ENCODE measurements at regions not wholly inside any gene's neighbourhood (a gene's known extent, or its start where the extent isn't known, plus 50 kb on each side); places are given as distances from the start of the nearest gene placed in this dataset.

DNA sequence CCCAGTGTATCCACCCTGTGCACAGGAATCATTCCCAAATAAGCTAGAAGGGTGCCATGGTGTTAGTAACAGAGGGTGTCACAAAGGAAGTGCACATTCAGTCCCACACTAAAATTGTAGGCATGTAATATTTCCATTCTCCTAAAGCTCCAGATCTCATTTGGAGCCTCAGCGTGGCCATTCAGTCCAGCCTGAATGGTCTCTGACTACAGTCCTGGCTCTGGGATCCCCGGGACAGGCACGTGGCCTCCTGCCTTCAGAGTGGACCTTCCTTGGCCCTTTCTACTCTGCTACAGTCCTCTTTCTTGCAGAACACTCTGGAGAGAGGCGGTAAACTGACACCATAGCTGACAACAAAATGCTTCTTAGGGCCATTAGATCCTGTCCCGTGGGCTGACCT lies 243.9 kb downstream of the IRX2 start:
- no peak for DNase-seq (ENCODE audit: low read depth in 4 of 4, low spot score in 2 of 4)

DNA sequence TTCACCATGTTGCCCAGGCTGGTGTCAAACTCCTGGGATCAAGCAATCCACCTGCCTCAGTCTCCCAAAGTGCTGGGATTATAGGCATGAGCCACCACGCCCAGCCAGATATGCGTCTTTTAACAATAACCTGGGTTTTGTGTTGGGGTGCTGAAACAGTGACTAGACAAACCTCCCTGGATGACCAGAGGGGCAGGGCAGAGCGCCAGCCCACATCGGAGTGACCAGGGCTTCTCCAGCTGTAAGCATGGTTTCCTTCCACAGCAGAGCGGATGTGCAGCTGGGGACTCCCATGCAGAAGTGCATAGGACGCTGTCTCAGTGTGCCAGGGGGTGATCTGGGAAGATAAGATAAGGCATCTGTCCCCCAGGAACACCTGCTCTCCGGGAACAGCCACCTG lies 244.9 kb downstream of the IRX2 start:
- no peak for DNase-seq (ENCODE audit: low read depth in 4 of 4, low spot score in 2 of 4)

DNA sequence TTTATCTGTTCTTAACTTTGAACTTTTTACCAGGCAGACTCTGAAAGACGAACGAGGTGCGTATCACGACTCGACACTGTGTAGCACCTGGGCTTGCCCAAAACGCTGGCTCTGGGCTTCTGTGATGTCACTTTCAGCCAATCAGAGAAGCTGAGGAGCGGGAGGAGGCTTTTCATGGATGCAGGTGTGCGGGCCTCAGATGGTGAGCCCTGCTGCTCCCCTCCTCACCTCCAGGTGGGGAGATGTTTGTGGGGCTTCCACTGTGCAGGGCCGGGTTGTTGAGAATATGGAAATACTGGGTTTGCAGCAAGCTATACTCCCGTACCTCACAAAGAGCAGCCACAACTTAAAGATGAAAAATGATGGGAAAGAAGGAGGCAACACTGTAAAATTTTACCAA lies 246.3 kb downstream of the IRX2 start:
- no peak for DNase-seq (ENCODE audit: low read depth in 4 of 4, low spot score in 2 of 4)

DNA sequence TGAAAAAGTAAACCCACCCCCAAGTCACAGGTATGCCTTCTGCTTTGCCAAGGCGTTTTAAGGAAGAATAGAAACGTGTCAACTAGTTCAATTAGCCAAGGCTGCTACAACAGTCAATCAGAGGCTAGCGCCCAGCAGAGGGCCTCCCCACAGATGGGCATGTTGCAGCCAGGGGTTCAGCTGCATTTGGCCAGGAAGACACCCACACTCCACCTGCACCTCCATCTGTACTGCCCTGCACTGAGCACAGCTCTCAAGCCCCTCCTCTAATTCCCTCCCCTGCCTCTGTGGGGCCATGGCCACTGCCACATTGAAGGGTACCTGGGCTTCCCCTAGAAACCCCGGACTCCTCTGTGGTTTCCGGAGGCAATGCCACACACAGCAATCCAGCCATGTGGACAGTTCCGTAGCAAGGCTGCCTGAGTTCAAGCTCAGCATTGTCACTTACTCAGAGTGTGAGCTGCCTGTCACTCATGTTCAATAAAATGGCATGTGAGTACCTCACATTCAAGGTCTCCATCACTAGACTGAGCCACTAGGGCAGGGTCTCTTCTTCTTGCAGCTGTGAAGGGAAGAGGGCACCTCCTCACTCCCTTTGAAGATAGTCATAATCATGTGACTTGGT lies 248.4 kb downstream of the IRX2 start:
- no peak for DNase-seq (ENCODE audit: low read depth in 4 of 4, low spot score in 2 of 4)

DNA sequence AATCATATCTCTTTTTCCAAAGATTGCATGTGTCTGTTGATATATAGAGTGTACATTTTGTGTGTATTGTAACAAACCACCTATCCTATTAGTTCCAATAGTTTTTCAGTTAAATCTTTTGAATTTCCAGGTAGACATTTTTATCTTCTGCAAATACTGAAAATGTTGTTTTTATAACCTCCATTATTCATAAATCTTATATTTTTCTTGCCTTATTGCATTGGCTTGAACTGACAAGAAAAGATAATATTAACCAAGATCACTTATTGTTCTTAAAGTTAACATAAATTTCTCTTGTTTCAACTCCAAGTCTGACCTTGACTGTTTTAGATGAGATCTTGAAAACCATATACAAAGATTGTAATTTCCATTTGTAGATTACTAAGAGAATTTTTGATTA lies 251.6 kb downstream of the IRX2 start:
- DNase-seq (ENCODE audit: low read depth in 4 of 4, low spot score in 2 of 4) = no peak

DNA sequence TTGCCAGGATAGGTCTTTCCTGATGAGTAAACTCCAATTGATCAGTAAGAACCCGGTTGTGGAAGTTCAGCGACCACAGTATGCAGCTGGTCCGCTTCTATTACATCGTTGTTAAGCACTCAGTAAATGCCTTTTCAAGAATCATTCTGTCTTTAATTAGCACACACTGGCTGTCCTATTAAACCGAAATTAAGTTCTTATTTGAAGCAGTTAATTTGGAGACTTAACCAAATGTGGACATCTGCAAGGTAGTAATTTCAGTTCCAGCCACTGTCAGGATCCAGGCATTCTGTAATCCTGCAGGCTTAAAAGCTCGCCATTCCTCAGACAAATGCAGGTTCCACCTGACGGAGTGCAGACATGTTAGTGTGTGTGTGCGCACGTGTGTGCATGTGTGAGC lies 254.6 kb downstream of the IRX2 start:
- no peak for DNase-seq (ENCODE audit: low read depth in 4 of 4, low spot score in 2 of 4)

DNA sequence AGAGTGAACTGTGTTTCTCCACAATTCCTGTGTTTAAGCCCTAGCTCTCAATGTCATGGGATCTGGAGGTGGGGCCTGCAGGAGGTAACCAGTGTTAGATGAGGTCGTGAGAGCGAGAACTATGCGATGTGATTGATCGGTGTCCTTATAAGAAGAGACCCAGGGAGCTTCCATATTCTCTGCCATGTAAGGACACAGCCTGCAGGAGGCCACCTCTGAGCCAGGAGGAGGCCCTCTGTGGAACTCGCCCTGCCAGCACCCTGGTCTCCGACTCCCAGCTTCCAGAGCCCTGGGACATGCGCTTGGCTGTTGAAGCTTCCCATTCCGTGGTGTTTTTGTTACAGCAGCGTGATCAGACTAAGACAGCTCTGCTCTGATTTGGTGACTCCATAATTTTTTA lies 255.4 kb downstream of the IRX2 start:
- DNase-seq (ENCODE audit: low read depth in 4 of 4, low spot score in 2 of 4) = no peak

DNA sequence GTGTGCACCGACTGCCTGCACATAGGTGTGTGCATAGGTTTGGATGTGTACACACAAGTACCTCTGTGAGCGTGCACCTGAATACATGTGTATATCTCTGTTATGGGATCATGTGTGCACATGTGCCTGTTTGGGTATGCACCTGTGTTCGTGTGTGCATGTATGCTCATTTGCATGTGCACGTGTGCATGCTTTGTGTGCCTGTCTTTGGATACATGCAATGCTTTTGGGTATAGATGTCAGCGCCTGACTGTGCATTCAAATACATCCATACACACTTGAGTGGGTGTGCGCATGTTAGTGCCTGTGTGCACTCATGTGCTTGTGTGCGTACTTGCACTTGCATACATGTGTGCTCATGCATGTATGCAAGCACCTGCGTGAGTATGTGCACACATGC lies 258.1 kb downstream of the IRX2 start:
- DNase-seq (ENCODE audit: low read depth in 4 of 4, low spot score in 2 of 4) = no peak

DNA sequence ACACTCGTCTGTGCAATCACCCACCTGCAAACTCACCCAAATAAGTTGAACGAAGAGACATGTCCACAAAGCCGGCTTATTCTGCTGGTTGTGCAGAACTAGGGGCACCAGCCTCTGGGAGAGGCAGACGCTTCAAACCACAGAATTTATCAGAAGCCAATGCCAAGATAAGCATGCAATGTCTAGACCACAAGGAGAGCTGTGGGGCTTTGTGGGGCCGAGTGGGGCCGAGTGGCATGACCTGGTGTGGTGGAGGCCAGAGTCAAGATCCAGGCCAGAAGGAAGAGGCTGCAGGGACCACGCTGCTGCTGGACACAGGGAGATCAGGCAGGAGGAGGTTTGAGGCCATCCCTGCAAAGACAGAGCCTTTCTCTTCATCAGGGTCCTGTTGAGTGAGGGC lies 259.0 kb downstream of the IRX2 start:
- DNase-seq (ENCODE audit: low read depth in 4 of 4, low spot score in 2 of 4) = no peak

DNA sequence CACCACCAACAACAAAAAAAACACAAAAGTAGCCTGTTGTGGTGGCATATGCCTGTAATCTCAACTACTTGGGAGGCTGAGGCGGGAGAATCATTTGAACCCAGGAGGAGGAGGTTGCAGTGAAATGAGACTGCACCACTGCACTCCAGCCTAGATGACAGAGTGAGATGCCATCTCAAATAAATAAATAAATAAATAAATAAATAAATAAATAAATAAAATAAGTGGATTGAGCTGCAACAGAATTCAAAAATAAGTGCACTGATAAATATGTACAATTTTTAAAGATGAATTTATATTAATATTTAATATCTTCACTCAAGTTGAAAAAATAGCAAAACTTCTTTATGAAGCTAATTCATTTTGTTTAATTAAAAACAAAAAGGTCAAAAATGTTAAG lies 259.6 kb downstream of the IRX2 start:
- DNase-seq (ENCODE audit: low read depth in 4 of 4, low spot score in 2 of 4) = no peak

DNA sequence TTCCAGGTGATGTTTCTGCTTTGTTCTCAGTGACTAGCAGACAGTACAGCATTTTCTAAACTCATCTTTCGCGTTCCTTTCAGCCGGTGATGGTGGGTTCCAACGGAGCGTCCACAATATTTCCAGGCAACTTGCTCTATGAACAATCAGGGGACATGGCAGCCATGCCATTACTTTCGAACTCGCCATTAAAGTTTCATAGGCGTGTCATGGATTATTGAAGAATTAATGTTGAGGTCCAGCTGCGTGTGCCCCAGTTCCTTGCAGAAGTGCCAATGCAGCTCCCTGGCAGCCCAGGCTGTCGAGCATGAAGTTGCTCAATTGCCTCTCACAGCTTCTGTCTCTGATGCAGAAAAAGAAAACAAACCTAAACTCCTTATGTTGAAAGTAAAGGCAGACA lies 262.2 kb downstream of the IRX2 start:
- DNase-seq (ENCODE audit: low read depth in 4 of 4, low spot score in 2 of 4) = no peak

DNA sequence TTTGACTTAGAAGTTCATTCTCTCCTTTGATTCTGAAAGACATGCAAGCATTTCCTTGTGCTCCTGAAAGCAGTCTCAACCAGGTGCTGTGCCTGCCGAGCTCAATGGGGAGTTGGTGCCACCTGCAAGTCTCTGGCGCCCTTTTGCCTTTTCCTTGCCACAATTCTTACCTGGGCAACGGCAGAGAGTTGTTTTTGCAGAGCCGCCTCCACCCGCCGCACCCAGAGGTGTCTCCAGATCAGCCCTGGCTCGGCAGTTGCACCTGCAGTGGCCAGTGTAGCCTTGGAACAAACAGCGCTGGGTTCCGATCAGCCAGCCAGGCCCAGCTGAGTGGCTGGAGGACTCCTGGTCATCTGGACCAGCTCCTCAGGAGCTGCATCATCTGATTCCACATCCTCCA lies 262.9 kb downstream of the IRX2 start:
- no peak for DNase-seq (ENCODE audit: low read depth in 4 of 4, low spot score in 2 of 4)

DNA sequence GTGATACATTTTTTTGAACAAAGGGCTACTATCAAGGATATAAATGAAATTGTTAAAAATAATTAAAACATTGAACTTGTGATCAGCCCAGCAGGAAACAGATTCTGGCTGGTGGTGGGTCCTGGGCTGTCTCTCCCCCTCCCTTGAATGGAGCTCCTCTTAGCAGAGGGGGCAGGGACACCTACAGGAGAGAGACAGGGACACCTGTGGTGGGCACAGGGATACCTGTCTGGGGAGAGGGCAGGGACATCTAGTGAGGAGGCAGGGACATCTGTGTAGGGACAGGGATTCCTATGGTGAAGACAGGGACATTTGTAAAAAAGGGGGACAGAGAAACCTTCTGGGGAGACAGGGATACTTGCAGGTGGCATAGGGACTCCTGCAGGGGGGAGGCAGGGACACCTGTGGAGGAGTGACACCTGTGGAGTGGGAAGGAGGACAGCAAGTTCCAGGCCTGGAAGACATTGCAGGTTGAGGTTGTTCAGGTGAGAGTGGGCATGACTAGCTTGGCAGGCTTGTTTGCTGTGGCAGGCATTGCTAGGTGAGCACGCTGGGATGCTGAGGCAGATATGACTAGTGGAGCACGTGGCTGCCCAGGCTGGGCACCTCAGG lies 264.2 kb downstream of the IRX2 start:
- no peak for DNase-seq (ENCODE audit: low read depth in 4 of 4, low spot score in 2 of 4)

DNA sequence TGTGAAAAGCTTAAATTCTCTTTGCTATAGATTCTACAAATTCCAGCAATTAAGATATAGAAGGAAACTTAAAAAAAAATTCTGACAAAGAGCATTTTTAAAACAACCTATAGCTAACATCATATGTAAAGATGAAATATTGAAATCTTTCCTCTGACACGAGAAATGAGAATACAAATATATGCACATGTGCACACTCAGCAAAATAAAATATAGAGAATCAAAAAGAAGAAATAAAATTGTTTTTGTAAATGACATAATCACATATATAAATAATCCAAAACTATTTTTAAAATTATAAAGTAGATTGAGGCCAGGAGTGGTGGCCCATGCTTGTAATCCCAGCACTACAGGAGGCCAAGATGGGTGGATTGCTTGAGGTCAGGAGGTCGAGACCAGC lies 265.1 kb downstream of the IRX2 start:
- DNase-seq (ENCODE audit: low read depth in 4 of 4, low spot score in 2 of 4) = no peak

DNA sequence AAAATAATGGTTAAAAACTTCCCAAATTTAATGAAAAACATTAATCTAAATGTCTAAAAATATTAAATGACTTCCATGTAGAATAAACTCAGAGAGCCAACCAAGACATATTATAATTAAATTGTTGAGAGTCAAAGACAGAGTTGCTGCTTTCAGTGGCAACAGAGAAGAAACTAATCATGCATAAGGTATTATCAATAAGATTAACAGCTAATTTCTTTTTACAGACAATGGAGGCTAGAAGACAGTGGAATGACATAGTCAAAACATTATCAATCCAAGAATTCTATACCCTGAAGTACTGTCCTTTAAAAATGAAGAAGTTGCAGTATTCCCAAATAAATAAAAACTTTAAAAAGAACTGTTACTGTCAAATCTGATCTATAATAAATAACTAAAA lies 268.7 kb downstream of the IRX2 start:
- DNase-seq (ENCODE audit: low read depth in 4 of 4, low spot score in 2 of 4) = no peak

DNA sequence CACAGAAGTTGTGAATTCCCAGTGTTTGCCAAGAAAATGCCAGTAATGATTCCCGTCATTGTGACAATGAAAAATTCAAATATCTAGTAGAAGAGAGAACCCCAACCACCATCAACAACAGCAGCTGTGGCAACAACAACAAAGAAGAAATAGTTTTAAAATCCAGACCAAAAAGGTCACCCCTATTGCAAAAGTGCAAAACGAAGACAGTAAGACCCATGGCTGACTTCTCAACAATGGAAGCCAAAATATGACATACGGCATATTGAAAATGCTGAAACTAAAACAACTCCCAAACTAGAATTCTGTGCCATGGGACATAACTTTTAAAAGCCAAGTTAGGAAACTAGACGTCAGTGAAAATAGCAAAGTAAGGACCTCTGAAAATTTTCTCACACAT lies 270.6 kb downstream of the IRX2 start:
- DNase-seq (ENCODE audit: low read depth in 4 of 4, low spot score in 2 of 4) = no peak

DNA sequence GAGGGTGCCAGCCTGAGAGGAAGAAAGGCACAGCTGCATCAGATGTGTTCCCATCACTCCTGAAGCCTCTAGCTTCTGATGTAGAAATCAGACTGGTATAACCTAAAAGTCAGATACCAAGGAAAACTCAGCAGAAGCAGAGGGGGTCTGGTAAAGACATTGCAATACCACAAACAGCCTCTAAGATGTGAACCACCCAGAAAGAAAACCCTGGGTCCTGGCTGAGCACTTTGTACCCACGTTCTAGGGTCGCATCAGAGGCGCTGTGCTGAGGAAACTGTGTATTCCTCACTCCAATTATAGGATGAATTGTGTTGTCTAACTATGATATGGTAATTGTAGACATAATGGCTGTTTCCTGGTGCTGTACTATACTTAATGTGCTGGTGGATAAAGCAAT lies 275.6 kb downstream of the IRX2 start:
- no peak for DNase-seq (ENCODE audit: low read depth in 4 of 4, low spot score in 2 of 4)

DNA sequence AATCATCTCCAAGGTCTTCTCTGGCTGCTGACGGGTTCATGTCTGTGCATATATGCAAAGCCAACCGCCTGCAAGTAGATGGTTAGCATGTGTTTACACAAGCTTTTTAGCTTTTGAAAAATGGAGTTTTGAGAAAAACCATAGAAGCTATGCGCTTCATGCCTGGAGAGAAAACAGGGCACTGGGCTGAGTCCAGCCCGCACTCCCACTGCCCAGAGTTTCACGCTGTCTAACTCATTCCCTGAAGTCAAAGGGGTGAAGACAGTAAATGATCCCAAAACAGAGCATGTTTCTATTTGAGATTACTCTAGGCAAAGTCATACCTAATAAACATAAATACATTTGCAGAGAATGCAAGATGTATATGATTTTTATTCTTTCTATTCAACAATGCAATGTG lies 278.8 kb downstream of the IRX2 start:
- no peak for DNase-seq (ENCODE audit: low read depth in 4 of 4, low spot score in 2 of 4)

DNA sequence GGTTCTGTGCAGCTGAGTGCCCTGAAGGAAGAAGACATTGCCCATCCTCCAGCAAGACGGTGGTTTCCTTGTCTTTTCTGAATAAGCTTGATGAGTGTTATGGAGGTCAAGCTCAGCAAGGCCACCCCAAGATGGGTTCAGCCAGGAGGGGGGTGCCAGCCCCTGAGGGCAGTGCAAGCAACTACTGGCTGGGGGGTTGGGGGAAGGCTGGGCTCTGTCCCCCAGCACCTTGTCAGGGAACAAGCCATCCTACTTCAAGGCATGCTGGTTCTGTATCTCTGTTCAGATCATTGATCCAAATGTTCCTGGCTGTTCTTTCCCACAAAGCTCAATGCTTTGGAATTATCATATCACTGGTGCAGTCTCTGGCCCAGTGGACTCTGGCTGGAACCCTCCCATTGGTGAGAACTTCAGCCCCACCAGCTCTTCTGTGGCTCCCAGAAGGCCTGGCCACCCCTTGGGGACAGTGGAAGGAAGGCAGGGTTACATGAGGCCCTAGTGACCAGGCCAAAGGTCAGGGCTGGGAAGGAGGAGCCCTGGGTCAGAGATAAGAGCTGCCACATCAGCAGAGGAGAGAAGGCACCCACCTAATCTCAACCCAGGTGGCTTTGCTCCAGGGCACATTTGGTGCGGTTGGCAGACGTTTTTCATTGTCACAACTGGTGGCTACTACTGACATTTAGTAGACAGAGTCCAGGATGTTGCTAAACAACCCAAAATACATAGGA lies 280.2 kb downstream of the IRX2 start:
- no peak for DNase-seq (ENCODE audit: low read depth in 4 of 4, low spot score in 2 of 4)

DNA sequence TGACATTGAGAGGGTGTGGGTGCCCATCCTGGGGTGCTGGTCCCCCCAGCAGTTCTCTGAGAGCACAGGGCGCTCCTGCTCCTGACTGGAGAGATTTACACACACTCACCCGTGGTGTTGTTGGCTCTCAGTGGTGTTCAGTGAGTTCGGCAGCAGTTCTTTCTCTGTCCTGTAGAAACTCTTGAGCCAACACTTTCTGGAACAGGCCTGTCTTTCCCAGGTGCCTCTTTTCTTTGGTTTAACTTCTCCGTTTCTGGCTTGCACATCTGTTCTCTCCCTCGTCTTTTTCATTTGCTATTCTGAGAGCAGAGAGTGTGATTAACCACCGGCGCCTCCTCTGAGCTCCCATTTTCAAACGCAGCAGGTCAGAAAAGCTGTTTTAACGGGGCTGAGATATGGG lies 284.5 kb downstream of the IRX2 start:
- no peak for DNase-seq (ENCODE audit: low read depth in 4 of 4, low spot score in 2 of 4)

DNA sequence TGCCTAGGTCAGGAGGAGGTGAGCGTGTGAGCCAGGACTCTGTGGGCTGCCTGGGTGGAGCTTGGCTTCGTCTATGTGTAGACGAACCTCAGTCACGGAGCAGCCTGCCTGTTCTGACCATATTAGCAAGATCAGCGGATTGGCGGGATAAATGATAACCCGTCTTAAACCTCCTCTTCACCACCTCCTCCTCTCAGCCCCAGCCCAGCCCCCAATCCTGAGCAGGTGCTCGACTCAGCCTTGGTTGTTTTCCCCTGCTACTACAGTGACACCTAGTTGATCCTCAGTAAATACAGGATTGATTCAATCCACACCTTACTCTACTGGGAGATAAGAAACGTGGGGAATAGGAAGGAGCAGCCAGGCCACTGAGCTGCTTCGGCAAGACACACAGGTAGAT lies 286.1 kb downstream of the IRX2 start:
- no peak for DNase-seq (ENCODE audit: low read depth in 4 of 4, low spot score in 2 of 4)

DNA sequence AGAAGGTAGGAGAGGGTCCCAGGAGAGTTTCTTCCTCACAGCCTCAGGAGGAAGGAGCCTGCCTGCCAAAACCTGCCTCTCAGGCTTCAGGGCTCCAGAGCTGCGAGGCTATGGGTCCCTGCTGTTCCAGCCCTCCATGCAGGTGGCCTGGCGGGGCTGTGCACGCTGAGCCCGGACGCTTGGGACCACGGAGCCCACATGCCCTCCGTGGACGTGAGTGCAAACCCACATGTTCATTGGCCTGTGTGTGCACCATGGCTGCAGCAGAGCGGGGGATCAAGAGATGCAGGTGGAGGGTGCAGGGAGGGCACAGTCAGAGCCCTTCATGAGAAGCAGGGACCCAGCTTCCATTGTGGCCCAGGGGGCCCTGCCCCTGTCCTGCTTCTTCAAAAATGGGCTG lies 287.3 kb downstream of the IRX2 start:
- DNase-seq (ENCODE audit: low read depth in 4 of 4, low spot score in 2 of 4) = no peak

Measured in left renal cortex interstitium (tissue), 4 donors.